Gastrocnemius medialis (tissue), 4 donors: ENCODE measurements at regions not wholly inside any gene's neighbourhood (a gene's known extent, or its start where the extent isn't known, plus 50 kb on each side); places are given as distances from the start of the nearest gene placed in this dataset.

ENCODE experiments used
- ATAC-seq, 2 donors: fragments of 150-250 bp; one replicate each; pipeline ENCODE4 v1.9.1; 2016
- DNase-seq, 2 donors: peaks; one replicate each; pipeline ENCODE4 v3.0.0-alpha.2; 2019
- H3K27ac ChIP-seq, 4 donors: fragments of 200-600 bp; sonication (generic); 1 replicate in 1 of 4; 2 replicates in 3 of 4; pipeline ENCODE4 v1.5.1; 2016 to 2018; ENCODE audit warnings: mild to moderate bottlenecking in 2 of 4, moderate library complexity in 1 of 4
- H3K27me3 ChIP-seq, 3 donors: fragments of 200-600 bp; sonication (generic) in 2 of 3; 1 replicate in 1 of 3; 2 replicates in 2 of 3; pipeline versions ENCODE4 v1.5.1 to v1.6.0; 2016 to 2019; ENCODE audit warnings: mild to moderate bottlenecking in 1 of 3, moderate library complexity in 1 of 3
- H3K36me3 ChIP-seq, 2 donors: fragments of 200-600 bp; sonication (generic) in 1 of 2; one replicate each; pipeline ENCODE4 v1.5.1; 2017 to 2018
- H3K4me1 ChIP-seq, 2 donors: fragments of 200-600 bp; sonication (generic) in 1 of 2; one replicate each; pipeline ENCODE4 v1.5.1; 2016 to 2017; ENCODE audit warnings: mild to moderate bottlenecking in 2 of 2
- H3K4me3 ChIP-seq, 4 donors: fragments of 200-600 bp; sonication (generic) in 3 of 4; 1 replicate in 1 of 4; 2 replicates in 3 of 4; pipeline ENCODE4 v1.5.1; 2016 to 2019; ENCODE audit warnings: mild to moderate bottlenecking in 2 of 4
- H3K9me3 ChIP-seq, 3 donors: fragments of 200-600 bp; sonication (generic) in 2 of 3; 1 replicate in 1 of 3; 2 replicates in 2 of 3; pipeline ENCODE4 v1.5.1; 2016 to 2019
- CTCF ChIP-seq, 5 experiments: fragments of 450-650 bp in 3 of 5; fragments of 200-600 bp in 2 of 5; sonication (generic) in 2 of 5; IDR thresholded peaks in 4 of 5; conservative IDR thresholded peaks in 1 of 5; 1 replicate in 4 of 5; 2 replicates in 1 of 5; pipeline ENCODE4 v1.5.1; 2016 to 2019; ENCODE audit warnings: antibody characterized with exemption in 5 of 5, mild to moderate bottlenecking in 3 of 5, moderate library complexity in 3 of 5
- POLR2A ChIP-seq, 2 donors: fragments of 450-650 bp; IDR thresholded peaks; one replicate each; pipeline ENCODE4 v1.6.1; 2017; ENCODE audit warnings: antibody characterized with exemption in 2 of 2, mild to moderate bottlenecking in 2 of 2, moderate library complexity in 2 of 2
- in situ Hi-C, 4 donors: fragments of 200-750 bp; cut with MboI; loops; one replicate each; pipeline versions ENCODE4 v1.15.0 to v1.8.0; 2017; ENCODE audit warnings: low sequenced_read_pairs in 4 of 4
- intact Hi-C: fragments of 100-400 bp; cut with DNase I; formaldehyde crosslinking; loops from one replicate; pipeline ENCODE4 v1.15.1; 2023; ENCODE audit warnings: low total_unique reads

- in situ Hi-C loops (no loop called here), intact Hi-C loops (no loop called here)
- no peak for DNase-seq
- Histone ChIP-seq H3K27ac (no peak overlapping the region), H3K27me3 (no peaks in the 10 kb centered on the region), H3K36me3 (no peaks in the 10 kb centered on the region), H3K4me3 (no peak overlapping the region), H3K9me3 (no peaks in the 10 kb centered on the region), H3K4me1 (no peaks in the 10 kb centered on the region)
- no peak for TF ChIP-seq POLR2A (IDR thresholded peaks at IDR 0.05)
- TF ChIP-seq CTCF (IDR thresholded peaks at IDR 0.05 in 4 of 5, conservative IDR thresholded peaks at IDR 0.05 in 1 of 5) = no peak
- no peak for ATAC-seq
Observed at GRCh38 chr17:54537656-54538055, 363.0 kb upstream of the TOM1L1 start.

- ATAC-seq (no peak), DNase-seq (no peak)
- in situ Hi-C loops = no loop called here
- no peaks in the 10 kb centered on the region for H3K36me3 ChIP-seq
- no peaks in the 10 kb centered on the region for H3K4me1 ChIP-seq
- no peaks in the 10 kb centered on the region for H3K27me3 ChIP-seq
- no peak overlapping the region for H3K27ac ChIP-seq
- TF ChIP-seq POLR2A (IDR thresholded peaks at IDR 0.05) (no peak), CTCF (IDR thresholded peaks at IDR 0.05 in 4 of 5, conservative IDR thresholded peaks at IDR 0.05 in 1 of 5) (no peak)
- no peaks in the 10 kb centered on the region for H3K9me3 ChIP-seq
- H3K4me3 ChIP-seq = no peak overlapping the region
- intact Hi-C loops = no loop called here
Observed at GRCh38 chr17:54544249-54544648, 356.4 kb upstream of the TOM1L1 start.

- intact Hi-C loops (no loop called here), in situ Hi-C loops (no loop called here)
- H3K27ac ChIP-seq = no peak overlapping the region
- H3K4me1 ChIP-seq = no peaks in the 10 kb centered on the region
- no peak for ATAC-seq
- H3K9me3 ChIP-seq = no peaks in the 10 kb centered on the region
- H3K4me3 ChIP-seq = no peak overlapping the region
- no peaks in the 10 kb centered on the region for H3K36me3 ChIP-seq
- no peak for TF ChIP-seq CTCF (IDR thresholded peaks at IDR 0.05 in 4 of 5, conservative IDR thresholded peaks at IDR 0.05 in 1 of 5)
- no peak for TF ChIP-seq POLR2A (IDR thresholded peaks at IDR 0.05)
- DNase-seq = no peak
- no peaks in the 10 kb centered on the region for H3K27me3 ChIP-seq
Observed at GRCh38 chr17:54559883-54560282, 340.8 kb upstream of the TOM1L1 start.

- TF ChIP-seq POLR2A (IDR thresholded peaks at IDR 0.05) (no peak), CTCF (IDR thresholded peaks at IDR 0.05 in 4 of 5, conservative IDR thresholded peaks at IDR 0.05 in 1 of 5) (no peak)
- ATAC-seq (no peak), DNase-seq (no peak)
- H3K27me3 ChIP-seq = no peaks in the 10 kb centered on the region
- no peaks in the 10 kb centered on the region for H3K36me3 ChIP-seq
- H3K9me3 ChIP-seq = no peaks in the 10 kb centered on the region
- no peak overlapping the region for H3K4me3 ChIP-seq
- in situ Hi-C loops = no loop called here
- no peak overlapping the region for H3K27ac ChIP-seq
- intact Hi-C loops = no loop called here
- no peaks in the 10 kb centered on the region for H3K4me1 ChIP-seq
Observed at GRCh38 chr17:54608634-54609155, 292.0 kb upstream of the TOM1L1 start.

GRCh38 chr17:54620399-54620978, 280.2 kb upstream of the TOM1L1 start:
- DNase-seq (no peak), ATAC-seq (no peak)
- Histone ChIP-seq H3K4me3 (no peak overlapping the region), H3K4me1 (no peaks in the 10 kb centered on the region), H3K9me3 (no peaks in the 10 kb centered on the region), H3K27me3 (no peaks in the 10 kb centered on the region), H3K27ac (no peak overlapping the region), H3K36me3 (no peaks in the 10 kb centered on the region)
- intact Hi-C loops (no loop called here), in situ Hi-C loops (no loop called here)
- TF ChIP-seq CTCF (IDR thresholded peaks at IDR 0.05 in 4 of 5, conservative IDR thresholded peaks at IDR 0.05 in 1 of 5) (no peak), POLR2A (IDR thresholded peaks at IDR 0.05) (no peak)
